Subcutaneous abdominal adipose tissue (tissue), 5 donors: ENCODE measurements at regions not wholly inside any gene's neighbourhood (a gene's known extent, or its start where the extent isn't known, plus 50 kb on each side); places are given as distances from the start of the nearest gene placed in this dataset.

Experiments used
- H3K27ac ChIP-seq: one replicate; pipeline ENCODE4 v1.7.0; 2013; ENCODE audit warnings: low read depth, mild to moderate bottlenecking, inconsistent platforms, low read length, moderate library complexity
- H3K27me3 ChIP-seq, 5 donors: one replicate each; pipeline ENCODE4 v1.7.0; 2013; ENCODE audit warnings: low read length in 5 of 5, inconsistent platforms in 1 of 5; ENCODE audit not compliant: control insufficient read depth in 5 of 5, insufficient read depth in 4 of 5
- H3K36me3 ChIP-seq, 5 donors: one replicate each; pipeline ENCODE4 v1.7.0; 2013; ENCODE audit warnings: low read length in 5 of 5; ENCODE audit not compliant: control insufficient read depth in 5 of 5, insufficient read depth in 5 of 5
- H3K4me1 ChIP-seq, 5 donors: one replicate each; pipeline ENCODE4 v1.7.0; 2013; ENCODE audit warnings: low read length in 5 of 5, mild to moderate bottlenecking in 3 of 5, moderate library complexity in 1 of 5; ENCODE audit not compliant: control insufficient read depth in 5 of 5, insufficient read depth in 5 of 5
- H3K4me3 ChIP-seq, 5 donors: one replicate each; pipeline ENCODE4 v1.7.0; 2013; ENCODE audit warnings: low read length in 5 of 5, low read depth in 1 of 5
- H3K9ac ChIP-seq, 5 donors: one replicate each; pipeline ENCODE4 v1.7.0; 2013; ENCODE audit warnings: low read length in 5 of 5, mild to moderate bottlenecking in 4 of 5, moderate library complexity in 3 of 5
- H3K9me3 ChIP-seq, 5 donors: one replicate each; pipeline ENCODE4 v1.7.0; 2013; ENCODE audit warnings: low read length in 5 of 5; ENCODE audit not compliant: control insufficient read depth in 5 of 5
- donor health status: healthy.
- donor health status: healthy.
- donor health status: healthy.
- donor health status: healthy.
- donor health status: healthy.

DNA sequence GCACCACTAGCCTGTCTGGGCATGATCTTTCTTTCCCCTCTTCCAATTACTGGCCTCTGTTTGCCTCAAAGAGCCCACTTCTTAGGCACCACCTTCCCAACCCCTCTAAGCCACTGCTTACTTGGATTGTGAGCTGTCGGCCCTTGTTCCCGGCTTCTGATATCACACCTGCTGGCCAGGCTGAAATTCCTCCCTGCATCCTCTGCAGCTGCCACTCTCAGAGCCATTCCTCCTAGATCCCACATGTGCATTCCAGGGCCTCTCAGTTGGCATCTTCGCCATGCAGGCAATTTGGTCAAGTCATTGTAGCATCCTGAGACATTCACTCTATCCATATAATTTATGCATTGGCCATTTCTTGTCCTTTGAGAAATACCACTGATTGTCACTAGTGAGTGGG is 135.9 kb downstream of the OLIG3 start:
- no peak overlapping the region for H3K4me3 ChIP-seq
- no peaks in the 10 kb centered on the region for H3K27me3 ChIP-seq
- H3K36me3 ChIP-seq: no peaks in the 10 kb centered on the region
- H3K4me1 ChIP-seq: no peaks in the 10 kb centered on the region
- no peak overlapping the region for H3K9ac ChIP-seq
- H3K27ac ChIP-seq: no peak overlapping the region
- H3K9me3 ChIP-seq: no peaks in the 10 kb centered on the region

- no peaks in the 10 kb centered on the region for H3K36me3 ChIP-seq
- no peaks in the 10 kb centered on the region for H3K9me3 ChIP-seq
- H3K27ac ChIP-seq: no peak overlapping the region
- H3K27me3 ChIP-seq: no peaks in the 10 kb centered on the region
- H3K9ac ChIP-seq: no peak overlapping the region
- no peaks in the 10 kb centered on the region for H3K4me1 ChIP-seq
- no peak overlapping the region for H3K4me3 ChIP-seq
Observed at GRCh38 chr6:137357948-137358266, 136.3 kb downstream of the OLIG3 start.

DNA sequence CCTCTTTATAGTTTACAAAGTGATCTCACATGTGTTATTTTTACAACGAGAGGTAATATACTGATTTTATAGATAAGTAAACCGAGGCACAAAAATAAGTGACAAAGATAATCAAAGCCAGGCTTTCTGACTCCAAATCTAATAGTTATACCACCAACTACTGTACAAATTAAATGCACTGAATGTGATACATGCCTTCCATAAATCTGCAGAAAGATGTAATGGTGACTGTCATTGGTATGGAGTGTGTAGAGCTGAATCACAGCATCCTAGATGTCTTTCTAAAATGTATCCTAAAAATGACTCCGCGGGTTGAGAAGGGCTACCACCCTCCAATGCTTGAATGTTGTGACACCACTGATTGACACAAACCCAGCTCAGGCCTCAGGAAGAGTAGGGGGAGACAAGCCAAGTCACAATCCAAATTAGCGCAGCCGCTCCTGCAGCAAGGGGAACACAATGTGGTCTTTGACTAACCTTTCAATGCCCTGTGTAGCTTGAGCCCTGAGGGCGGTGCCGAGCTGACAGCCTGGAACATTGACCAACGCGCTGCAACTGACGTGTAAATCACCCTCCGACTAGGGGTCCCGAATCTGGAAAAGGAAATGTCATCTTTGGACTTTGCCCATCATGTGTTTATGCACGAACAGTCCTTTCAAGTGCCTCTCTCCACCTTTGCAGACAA is 136.8 kb downstream of the OLIG3 start:
- no peak overlapping the region for H3K9ac ChIP-seq
- no peaks in the 10 kb centered on the region for H3K9me3 ChIP-seq
- H3K27me3 ChIP-seq: no peaks in the 10 kb centered on the region
- no peak overlapping the region for H3K4me3 ChIP-seq
- H3K36me3 ChIP-seq: no peaks in the 10 kb centered on the region
- H3K4me1 ChIP-seq: no peaks in the 10 kb centered on the region
- H3K27ac ChIP-seq: no peak overlapping the region

- Histone ChIP-seq H3K9ac (no peak overlapping the region), H3K36me3 (no peaks in the 10 kb centered on the region), H3K27ac (no peak overlapping the region), H3K27me3 (no peaks in the 10 kb centered on the region), H3K9me3 (no peaks in the 10 kb centered on the region), H3K4me1 (peaks cover 0 to 2% (median 0%) of the 10 kb centered on the region in 5 donors), H3K4me3 (no peak overlapping the region)
Observed at GRCh38 chr6:137353842-137354397, 134.7 kb upstream of the IFNGR1 start.

DNA sequence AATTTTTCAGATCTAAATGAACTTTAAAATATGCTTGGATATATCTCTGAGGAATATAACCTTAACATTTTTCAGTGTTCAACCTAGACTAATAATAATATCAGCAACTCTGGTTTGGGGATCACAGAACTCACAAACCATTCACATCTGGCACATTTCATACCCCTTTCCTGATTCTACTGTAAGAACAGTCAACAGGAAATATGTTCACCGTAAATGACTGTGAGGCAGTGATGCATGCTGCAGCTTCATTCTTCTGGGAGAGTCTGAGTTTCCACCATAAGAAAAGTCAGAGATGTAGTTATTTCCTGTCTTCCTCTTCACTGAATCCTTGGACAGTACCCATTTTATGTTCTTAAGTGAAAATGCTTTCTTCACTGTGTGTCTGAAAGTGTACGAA is 134.2 kb upstream of the IFNGR1 start:
- no peak overlapping the region for H3K27ac ChIP-seq

GRCh38 chr6:137352859-137353258 is 133.7 kb upstream of the IFNGR1 start:
- Histone ChIP-seq H3K4me3 (no peak overlapping the region), H3K4me1 (peaks cover 0 to 2% (median 0%) of the 10 kb centered on the region in 5 donors), H3K36me3 (no peaks in the 10 kb centered on the region), H3K27ac (no peak overlapping the region), H3K9me3 (no peaks in the 10 kb centered on the region), H3K27me3 (no peaks in the 10 kb centered on the region), H3K9ac (no peak overlapping the region)

More for the DNA sequence above, 134.2 kb upstream of the IFNGR1 start:
- Histone ChIP-seq H3K9ac (no peak overlapping the region), H3K36me3 (no peaks in the 10 kb centered on the region), H3K9me3 (no peaks in the 10 kb centered on the region), H3K4me1 (peaks cover 0 to 2% (median 0%) of the 10 kb centered on the region in 5 donors), H3K4me3 (no peak overlapping the region), H3K27me3 (no peaks in the 10 kb centered on the region)

DNA sequence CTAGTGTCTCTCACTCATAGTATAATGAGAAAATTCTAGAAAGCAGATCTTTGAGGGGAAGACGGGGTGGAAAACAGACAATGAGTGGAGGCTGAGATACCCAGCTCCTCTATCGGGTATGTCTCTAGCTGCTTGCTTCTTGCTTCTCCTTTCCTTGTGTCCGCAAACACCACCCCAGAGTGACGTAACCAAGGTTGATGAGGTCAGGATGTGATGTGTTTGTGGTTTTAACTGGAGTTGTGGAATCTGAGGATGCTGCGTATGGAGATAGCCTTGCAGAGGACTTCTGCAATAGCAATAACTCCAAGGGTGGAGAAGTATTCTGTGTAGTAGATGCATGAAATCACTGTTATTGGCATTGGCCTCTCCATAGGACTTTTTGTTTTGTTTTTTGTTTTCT is 132.7 kb upstream of the IFNGR1 start:
- no peaks in the 10 kb centered on the region for H3K36me3 ChIP-seq
- no peaks in the 10 kb centered on the region for H3K9me3 ChIP-seq
- H3K9ac ChIP-seq: no peak overlapping the region
- H3K4me3 ChIP-seq: no peak overlapping the region
- H3K27me3 ChIP-seq: no peaks in the 10 kb centered on the region
- H3K4me1 ChIP-seq: peaks cover 0 to 2% (median 0%) of the 10 kb centered on the region in 5 donors
- H3K27ac ChIP-seq: no peak overlapping the region

DNA sequence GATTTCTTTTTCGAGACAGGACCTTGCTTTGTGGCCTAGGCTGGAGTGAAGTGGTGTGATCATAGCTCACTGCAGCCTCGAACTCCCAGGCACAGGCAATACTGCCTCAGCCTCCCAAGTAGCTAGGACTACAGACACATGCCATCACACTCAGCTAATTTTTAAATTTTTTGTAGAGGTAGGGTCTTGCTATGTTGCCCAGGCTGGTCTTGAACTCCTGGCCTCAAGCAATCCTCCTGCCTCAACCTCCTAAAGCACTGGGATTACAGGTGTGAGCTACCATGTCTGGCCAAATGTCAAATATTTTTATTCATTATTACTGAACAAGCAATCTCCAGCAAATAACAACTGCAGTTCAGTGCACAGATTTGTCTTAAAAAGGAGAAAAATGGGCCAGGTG is 131.7 kb upstream of the IFNGR1 start:
- no peaks in the 10 kb centered on the region for H3K9me3 ChIP-seq
- no peaks in the 10 kb centered on the region for H3K27me3 ChIP-seq
- no peak overlapping the region for H3K27ac ChIP-seq
- no peaks in the 10 kb centered on the region for H3K36me3 ChIP-seq
- no peak overlapping the region for H3K9ac ChIP-seq
- H3K4me1 ChIP-seq: peaks cover 0 to 2% (median 0%) of the 10 kb centered on the region in 5 donors
- no peak overlapping the region for H3K4me3 ChIP-seq

GRCh38 chr6:137349856-137350830 is 131.0 kb upstream of the IFNGR1 start:
- no peaks in the 10 kb centered on the region for H3K27me3 ChIP-seq
- no peaks in the 10 kb centered on the region for H3K36me3 ChIP-seq
- peaks cover 0 to 2% (median 0%) of the 10 kb centered on the region in 5 donors for H3K4me1 ChIP-seq
- H3K9me3 ChIP-seq: no peaks in the 10 kb centered on the region
- no peak overlapping the region for H3K27ac ChIP-seq
- no peak overlapping the region for H3K4me3 ChIP-seq
- no peak overlapping the region for H3K9ac ChIP-seq

DNA sequence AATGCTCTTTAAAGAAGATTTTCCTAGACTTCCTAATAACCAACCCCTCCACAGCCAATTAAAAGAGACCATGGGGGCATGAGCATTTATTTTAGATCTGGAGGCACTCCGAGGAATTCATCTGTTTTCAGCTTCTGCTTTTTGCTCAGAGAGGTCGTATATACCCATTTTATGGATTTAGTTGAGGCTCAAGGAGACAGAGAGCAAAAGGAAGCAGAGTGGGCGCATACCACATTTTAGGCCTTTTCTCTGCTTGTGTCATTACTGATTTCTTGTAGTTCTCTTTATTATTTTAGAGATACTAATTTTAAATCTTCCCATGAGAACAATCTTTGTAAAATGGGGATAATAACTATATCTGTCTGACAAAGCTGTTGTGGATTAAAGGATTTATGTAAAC is 129.6 kb upstream of the IFNGR1 start:
- H3K27ac ChIP-seq: no peak overlapping the region
- no peak overlapping the region for H3K4me3 ChIP-seq
- H3K9ac ChIP-seq: no peak overlapping the region
- H3K36me3 ChIP-seq: no peaks in the 10 kb centered on the region
- H3K4me1 ChIP-seq: peaks cover 0 to 2% (median 0%) of the 10 kb centered on the region in 5 donors
- H3K27me3 ChIP-seq: no peaks in the 10 kb centered on the region
- H3K9me3 ChIP-seq: no peaks in the 10 kb centered on the region
